Mesendoderm (in vitro differentiated cells): ENCODE measurements at regions not wholly inside any gene's neighbourhood (a gene's known extent, or its start where the extent isn't known, plus 50 kb on each side); places are given as distances from the start of the nearest gene placed in this dataset.
A peak's percentile ranks its signal among the peaks of the same experiment; 100 is the strongest.

Source experiments
- DNase-seq: peaks from one replicate; pipeline ENCODE4 v3.0.0; 2013
- H2AK5ac ChIP-seq: 2 replicates; pipeline ENCODE4 v1.6.1; 2013; ENCODE audit warnings: low read length, inconsistent platforms
- H2BK120ac ChIP-seq: 2 replicates; pipeline ENCODE4 v1.6.1; 2013; ENCODE audit warnings: low read depth, mild to moderate bottlenecking, low read length, moderate library complexity, mixed read lengths
- H2BK15ac ChIP-seq: replicated peaks from 2 replicates; pipeline ENCODE4 v1.6.1; 2013; ENCODE audit warnings: low read depth, mild to moderate bottlenecking, moderate library complexity
- H2BK5ac ChIP-seq: 2 replicates; pipeline ENCODE4 v1.6.1; 2013; ENCODE audit warnings: low read length, inconsistent platforms
- H3K18ac ChIP-seq: 2 replicates; pipeline ENCODE4 v1.6.1; 2013; ENCODE audit warnings: mild to moderate bottlenecking, low read length, mixed read lengths
- H3K23ac ChIP-seq: one replicate; pipeline ENCODE4 v1.6.1; 2013; ENCODE audit warnings: low read length
- H3K27ac ChIP-seq: 2 replicates; pipeline ENCODE4 v1.5.1; 2013; ENCODE audit warnings: low read depth, mild to moderate bottlenecking, inconsistent platforms, low read length, moderate library complexity
- H3K27me3 ChIP-seq: 2 replicates; pipeline ENCODE4 v1.6.1; 2013; ENCODE audit warnings: low read length, control low read depth, mild to moderate bottlenecking, inconsistent platforms; ENCODE audit not compliant: insufficient read depth, poor library complexity
- H3K36me3 ChIP-seq: 2 replicates; pipeline ENCODE4 v1.6.1; 2013; ENCODE audit warnings: low read length, inconsistent platforms; ENCODE audit not compliant: control insufficient read depth, insufficient read depth
- H3K4ac ChIP-seq: one replicate; pipeline ENCODE4 v1.6.1; 2013; ENCODE audit warnings: low read depth, mild to moderate bottlenecking, low read length, moderate library complexity
- H3K4me1 ChIP-seq: 2 replicates; pipeline ENCODE4 v1.6.1; 2013; ENCODE audit warnings: low read depth, low read length, inconsistent platforms; ENCODE audit not compliant: control insufficient read depth
- H3K4me2 ChIP-seq: 2 replicates; pipeline ENCODE4 v1.6.1; 2013; ENCODE audit warnings: low read length
- H3K4me3 ChIP-seq: 2 replicates; pipeline ENCODE4 v1.5.1; 2013; ENCODE audit warnings: mild to moderate bottlenecking, low read length
- H3K56ac ChIP-seq: one replicate; pipeline ENCODE4 v1.6.1; 2013; ENCODE audit warnings: low read length
- H3K79me1 ChIP-seq: 2 replicates; pipeline ENCODE4 v1.6.1; 2013; ENCODE audit warnings: low read length, inconsistent platforms
- H3K79me2 ChIP-seq: 2 replicates; pipeline ENCODE4 v1.6.1; 2013; ENCODE audit warnings: mild to moderate bottlenecking, low read length; ENCODE audit not compliant: control insufficient read depth, insufficient read depth
- H3K9ac ChIP-seq: 2 replicates; pipeline ENCODE4 v1.6.1; 2013; ENCODE audit warnings: low read length, inconsistent platforms
- H4K5ac ChIP-seq: one replicate; pipeline ENCODE4 v1.6.1; 2013; ENCODE audit warnings: low read length
- H4K8ac ChIP-seq: one replicate; pipeline ENCODE4 v1.6.1; 2013; ENCODE audit warnings: low read depth, mild to moderate bottlenecking, control low read depth, low read length, moderate library complexity
- WGBS: extraction: QIAGEN DNeasy Blood & Tissue Kit; methylation state at CpG from one replicate; pipeline ENCODE4 v1.1.7; 2013; ENCODE audit warnings: low lambda C conversion rate, missing lambda C conversion rate; ENCODE audit not compliant: insufficient coverage; ENCODE audit errors: extremely low coverage; 5-methylcytosine and 5-hydroxymethylcytosine counted together

GRCh38 chr11:115792903-115793302, 288.7 kb upstream of the CADM1 start:
- Histone ChIP-seq H3K18ac (no peak overlapping the region), H2BK120ac (no peak overlapping the region), H3K23ac (no peak overlapping the region), H3K9ac (no peak overlapping the region), H3K4me2 (no peak overlapping the region), H3K4ac (no peak overlapping the region), H4K5ac (no peak overlapping the region), H3K79me2 (no peaks in the 10 kb centered on the region), H3K27ac (no peak overlapping the region), H2BK15ac (no peak overlapping the region), H3K56ac (no peak overlapping the region), H3K4me3 (no peak overlapping the region), H3K27me3 (no peaks in the 10 kb centered on the region), H3K4me1 (peaks cover 3% of the 10 kb centered on the region), H3K79me1 (no peaks in the 10 kb centered on the region), H2AK5ac (no peak overlapping the region), H4K8ac (no peak overlapping the region), H3K36me3 (no peaks in the 10 kb centered on the region), H2BK5ac (no peak overlapping the region)
- DNase-seq: no peak
- WGBS: no CpG with 5 or more reads among the region's 6 CpGs

- Histone ChIP-seq H3K4me1 (peaks cover 3% of the 10 kb centered on the region), H3K56ac (no peak overlapping the region), H3K4ac (no peak overlapping the region), H3K4me3 (no peak overlapping the region), H2AK5ac (no peak overlapping the region), H3K23ac (no peak overlapping the region), H2BK5ac (no peak overlapping the region), H3K79me2 (no peaks in the 10 kb centered on the region), H3K4me2 (no peak overlapping the region), H2BK120ac (no peak overlapping the region), H3K79me1 (no peaks in the 10 kb centered on the region), H3K27ac (no peak overlapping the region), H3K18ac (no peak overlapping the region), H2BK15ac (no peak overlapping the region), H4K8ac (no peak overlapping the region), H3K27me3 (no peaks in the 10 kb centered on the region), H4K5ac (no peak overlapping the region), H3K36me3 (no peaks in the 10 kb centered on the region), H3K9ac (no peak overlapping the region)
- DNase-seq: no peak
- WGBS: 100% methylated on average over 1 of the region's 5 CpGs
These were observed 283.1 kb upstream of the CADM1 start for GRCh38 chr11:115787302-115787701.

- Histone ChIP-seq H3K27ac (no peak overlapping the region), H3K27me3 (no peaks in the 10 kb centered on the region), H4K8ac (no peak overlapping the region), H3K18ac (no peak overlapping the region), H2BK15ac (no peak overlapping the region), H3K4me1 (peaks cover 2% of the 10 kb centered on the region), H4K5ac (no peak overlapping the region), H2BK120ac (no peak overlapping the region), H3K9ac (no peak overlapping the region), H3K4ac (no peak overlapping the region), H3K23ac (no peak overlapping the region), H3K36me3 (no peaks in the 10 kb centered on the region), H3K79me1 (no peaks in the 10 kb centered on the region), H2BK5ac (no peak overlapping the region), H3K56ac (no peak overlapping the region), H2AK5ac (no peak overlapping the region), H3K4me2 (no peak overlapping the region), H3K79me2 (no peaks in the 10 kb centered on the region), H3K4me3 (no peak overlapping the region)
- no CpG with 5 or more reads among the region's 3 CpGs for WGBS
- DNase-seq: no peak
These were observed 280.7 kb upstream of the CADM1 start for GRCh38 chr11:115784796-115785521.

DNA sequence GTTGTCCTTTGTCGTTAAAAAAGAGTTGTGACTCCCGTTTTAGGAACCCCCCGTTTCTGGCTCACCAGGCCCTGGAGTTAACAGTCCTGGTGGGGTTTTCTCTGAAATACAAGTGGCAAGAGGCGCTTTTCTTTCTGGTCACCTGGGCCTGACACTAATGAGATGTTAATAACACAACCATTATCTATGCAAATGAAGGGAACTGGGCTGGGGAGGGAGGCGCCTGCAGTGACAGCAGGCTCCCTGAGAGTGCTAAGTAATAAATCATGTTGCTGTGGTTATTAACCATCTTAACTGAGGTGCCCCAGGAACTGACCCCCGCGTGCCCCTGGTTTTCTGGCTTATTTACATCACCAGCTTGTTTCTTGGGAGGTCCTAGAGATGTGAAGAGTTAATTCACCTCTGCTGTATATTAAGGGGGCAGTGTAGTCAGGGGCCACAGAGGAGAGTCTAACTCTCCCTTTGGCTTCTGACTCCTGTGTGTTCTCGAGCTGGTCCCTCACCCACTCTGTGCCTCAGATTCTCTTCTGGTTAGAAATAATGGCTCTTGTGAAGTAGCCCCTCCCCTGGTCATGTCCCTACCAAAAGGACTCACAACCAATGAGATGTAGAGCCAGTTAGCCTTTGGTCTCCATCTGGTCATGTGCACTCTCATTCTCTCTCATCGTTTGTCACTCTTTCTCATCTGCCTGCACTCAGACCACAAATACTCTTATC, 276.6 kb upstream of the CADM1 start:
- H2BK15ac ChIP-seq: no peak overlapping the region
- no peak overlapping the region for H4K5ac ChIP-seq
- DNase-seq: peak; percentile 61
- H2BK5ac ChIP-seq: no peak overlapping the region
- no peaks in the 10 kb centered on the region for H3K79me2 ChIP-seq
- no peak overlapping the region for H3K4me3 ChIP-seq
- no peak overlapping the region for H4K8ac ChIP-seq
- H3K9ac ChIP-seq: no peak overlapping the region
- no peak overlapping the region for H3K18ac ChIP-seq
- no peaks in the 10 kb centered on the region for H3K36me3 ChIP-seq
- no peaks in the 10 kb centered on the region for H3K79me1 ChIP-seq
- H3K4ac ChIP-seq: no peak overlapping the region
- H3K27ac ChIP-seq: no peak overlapping the region
- no CpG with 5 or more reads among the region's 9 CpGs for WGBS
- H3K4me2 ChIP-seq: no peak overlapping the region
- H3K56ac ChIP-seq: no peak overlapping the region
- no peaks in the 10 kb centered on the region for H3K27me3 ChIP-seq
- peaks cover 2% of the 10 kb centered on the region for H3K4me1 ChIP-seq
- no peak overlapping the region for H3K23ac ChIP-seq
- no peak overlapping the region for H2BK120ac ChIP-seq
- H2AK5ac ChIP-seq: no peak overlapping the region

DNA sequence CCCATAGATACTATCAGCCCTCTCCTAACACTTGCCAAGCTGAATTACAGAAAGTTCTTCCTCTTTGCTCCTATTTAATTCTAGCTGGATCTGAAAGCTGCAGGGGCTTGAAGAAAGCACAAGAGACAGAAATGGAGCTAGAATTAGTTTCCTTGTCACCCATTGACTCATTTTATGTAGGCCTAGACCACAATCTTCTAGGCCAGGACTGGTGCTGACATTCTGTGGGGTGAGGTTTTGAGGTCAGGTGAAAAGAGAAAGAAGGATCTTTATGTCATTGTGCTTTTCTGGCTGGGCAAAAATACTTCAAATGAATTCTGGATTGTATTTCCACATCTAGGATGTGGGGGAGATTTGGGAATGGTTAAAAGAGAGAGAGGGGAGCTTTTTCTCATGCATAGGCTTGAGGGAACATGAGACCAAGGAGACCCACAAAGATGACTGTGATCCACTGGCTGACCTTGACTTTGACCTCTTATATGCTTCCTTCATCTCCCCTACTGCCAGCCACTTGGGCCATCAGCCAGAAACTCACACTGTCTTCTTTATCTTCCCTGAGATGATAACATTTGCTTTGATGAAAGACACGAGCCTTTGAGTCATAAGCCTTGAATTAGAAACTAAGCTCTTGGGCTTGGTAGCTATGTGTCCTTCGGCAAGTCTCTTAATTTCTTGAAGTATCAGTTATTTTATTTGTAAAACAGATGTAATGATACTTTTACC, 274.9 kb upstream of the CADM1 start:
- DNase-seq: peak; percentile 60
- Histone ChIP-seq H2BK15ac (no peak overlapping the region), H2BK120ac (no peak overlapping the region)

More for the DNA sequence above, 274.9 kb upstream of the CADM1 start:
- no peak overlapping the region for H3K4ac ChIP-seq
- H3K23ac ChIP-seq: no peak overlapping the region
- no peak overlapping the region for H3K56ac ChIP-seq
- no peak overlapping the region for H2BK5ac ChIP-seq
- no peaks in the 10 kb centered on the region for H3K79me2 ChIP-seq
- H3K9ac ChIP-seq: no peak overlapping the region
- no peaks in the 10 kb centered on the region for H3K79me1 ChIP-seq
- H3K27ac ChIP-seq: no peak overlapping the region
- no peak overlapping the region for H2AK5ac ChIP-seq
- no peak overlapping the region for H3K4me3 ChIP-seq
- H3K27me3 ChIP-seq: no peaks in the 10 kb centered on the region
- no peak overlapping the region for H4K8ac ChIP-seq
- H3K18ac ChIP-seq: no peak overlapping the region
- H3K4me2 ChIP-seq: no peak overlapping the region
- H3K4me1 ChIP-seq: peaks cover 2% of the 10 kb centered on the region
- WGBS: no CpG with 5 or more reads among the region's 2 CpGs
- no peak overlapping the region for H4K5ac ChIP-seq
- no peaks in the 10 kb centered on the region for H3K36me3 ChIP-seq
